ENCODE measurements at regions not wholly inside any gene's neighbourhood (a gene's known extent, or its start where the extent isn't known, plus 50 kb on each side); places are given as distances from the start of the nearest gene placed in this dataset.

DNA sequence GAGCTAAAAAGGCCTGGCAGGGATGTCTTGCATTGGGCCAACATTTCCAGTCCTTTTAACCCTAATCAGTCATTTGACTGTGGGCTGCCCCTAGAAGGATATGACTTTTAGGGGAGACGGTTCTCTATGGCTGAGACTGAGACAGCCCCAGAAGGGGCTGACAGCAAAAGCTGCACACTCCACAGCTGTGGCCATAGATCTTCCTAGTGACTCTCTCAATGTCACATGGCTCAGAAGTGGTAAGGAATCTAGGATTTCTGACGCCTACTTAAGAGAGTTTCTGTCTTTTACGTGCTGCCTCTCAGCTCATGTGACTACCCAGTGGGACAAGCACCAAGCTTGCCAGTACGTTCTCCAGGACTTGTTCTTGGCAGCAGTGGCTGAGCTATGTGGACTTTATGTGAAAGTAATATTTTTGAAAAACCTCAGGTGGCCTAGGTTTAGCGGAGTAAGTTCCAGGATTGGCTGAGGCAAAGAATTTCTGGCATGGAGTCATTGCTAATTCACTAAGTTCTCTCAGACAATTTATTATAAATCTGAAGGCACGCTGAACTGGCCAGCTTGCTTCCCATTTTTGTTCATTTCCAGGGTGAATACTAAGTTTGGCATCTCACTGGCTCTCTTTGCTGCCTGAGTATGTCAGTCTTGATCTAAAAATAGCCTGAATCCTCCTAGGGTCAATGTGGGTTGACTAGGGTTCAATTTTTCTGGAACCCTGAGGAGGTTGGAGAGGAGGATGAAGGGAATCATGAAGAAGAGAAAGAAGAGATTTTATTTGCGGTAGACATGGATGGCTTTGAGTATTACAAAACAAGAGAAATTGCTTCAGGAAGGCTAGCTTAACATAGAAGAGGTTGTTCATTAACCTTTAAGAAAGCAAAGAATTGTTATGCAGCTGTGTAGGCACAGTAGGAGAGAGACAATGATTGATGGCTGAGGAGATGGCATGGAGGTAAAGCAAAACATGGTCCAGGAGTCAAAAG is 271.8 kb downstream of the AEBP2 start:
- peak; percentile 18 for DNase-seq (ENCODE audit: low read depth, low spot score)

GRCh38 chr12:19712041-19712440 is 272.7 kb downstream of the AEBP2 start:
- DNase-seq (ENCODE audit: low read depth, low spot score), result no peak

GRCh38 chr12:19718401-19718800 is 279.1 kb downstream of the AEBP2 start:
- no peak for DNase-seq (ENCODE audit: low read depth, low spot score)

GRCh38 chr12:19719672-19720071 is 280.4 kb downstream of the AEBP2 start:
- DNase-seq (ENCODE audit: low read depth, low spot score), result no peak

- DNase-seq (ENCODE audit: low read depth, low spot score), result no peak
Measured at GRCh38 chr12:19726122-19726521, 286.8 kb downstream of the AEBP2 start.

- DNase-seq (ENCODE audit: low read depth, low spot score), result no peak
Measured at GRCh38 chr12:19726592-19726991, 287.3 kb downstream of the AEBP2 start.

GRCh38 chr12:19737019-19737418 is 297.7 kb downstream of the AEBP2 start:
- DNase-seq (ENCODE audit: low read depth, low spot score), result no peak

GRCh38 chr12:19739195-19739776 is 300.0 kb downstream of the AEBP2 start:
- no peak for DNase-seq (ENCODE audit: low read depth, low spot score)

GRCh38 chr12:19740472-19741131 is 301.3 kb downstream of the AEBP2 start:
- no peak for DNase-seq (ENCODE audit: low read depth, low spot score)

DNA sequence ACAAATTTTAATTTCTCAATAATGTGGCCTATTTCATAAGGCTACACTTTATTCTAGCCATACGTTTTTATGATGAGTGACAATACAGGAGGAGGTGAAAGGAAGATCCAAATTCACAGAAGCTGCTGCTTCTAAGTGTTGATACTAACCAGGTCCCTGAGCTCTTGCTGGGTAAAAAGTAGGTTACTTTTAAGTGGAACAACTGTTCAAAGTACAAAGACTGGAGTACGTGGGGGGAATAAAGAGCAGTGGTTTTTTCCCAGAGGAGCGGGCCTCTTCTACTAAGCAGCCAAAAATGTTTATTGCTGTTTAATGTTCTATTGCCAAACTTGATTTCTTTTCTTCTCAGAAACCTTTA is 301.8 kb downstream of the AEBP2 start:
- DNase-seq (ENCODE audit: low read depth, low spot score), result no peak

DNA sequence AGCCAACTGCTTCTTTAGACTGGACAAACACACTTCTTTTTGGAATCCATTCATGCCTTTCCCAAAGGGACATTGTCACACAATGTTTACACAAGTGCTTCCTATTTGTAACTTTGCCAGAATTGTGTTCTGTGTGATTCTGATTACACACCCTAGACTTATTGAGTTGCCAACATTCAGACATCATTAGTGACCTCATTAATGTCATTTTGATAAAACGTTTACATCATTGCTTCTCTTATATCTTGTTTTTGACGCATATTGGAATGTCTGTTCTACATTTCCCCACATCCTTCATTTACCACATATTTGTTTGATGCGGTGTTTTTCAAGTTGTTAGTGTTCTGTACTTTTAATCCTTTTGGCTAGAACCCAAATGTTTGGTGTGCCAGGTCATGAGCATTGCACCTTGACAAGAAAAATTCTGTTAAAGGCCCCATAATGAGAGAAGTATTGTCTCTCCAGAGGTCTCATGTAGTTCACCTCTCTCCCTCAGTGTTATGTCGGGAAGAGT is 305.5 kb downstream of the AEBP2 start:
- DNase-seq (ENCODE audit: low read depth, low spot score), result no peak

DNA sequence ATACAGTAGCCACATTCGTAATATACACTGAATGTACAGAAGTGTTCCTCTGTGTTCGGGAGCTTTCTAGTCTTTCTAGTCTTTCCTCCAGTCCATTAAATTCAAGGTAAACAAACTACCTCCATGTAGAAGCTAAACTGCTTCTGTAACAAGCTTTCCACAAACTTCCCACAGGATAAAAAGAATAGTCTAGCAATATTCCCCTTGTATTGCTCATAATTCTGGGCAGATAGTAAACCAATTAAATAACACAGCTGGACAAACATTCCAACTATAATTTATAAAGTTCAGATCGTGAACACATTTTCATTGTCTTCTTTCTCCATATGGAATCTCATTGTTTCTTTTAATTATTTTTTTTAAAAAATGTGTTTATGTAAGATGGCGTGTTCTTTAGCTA is 307.2 kb downstream of the AEBP2 start:
- DNase-seq (ENCODE audit: low read depth, low spot score), result no peak

DNA sequence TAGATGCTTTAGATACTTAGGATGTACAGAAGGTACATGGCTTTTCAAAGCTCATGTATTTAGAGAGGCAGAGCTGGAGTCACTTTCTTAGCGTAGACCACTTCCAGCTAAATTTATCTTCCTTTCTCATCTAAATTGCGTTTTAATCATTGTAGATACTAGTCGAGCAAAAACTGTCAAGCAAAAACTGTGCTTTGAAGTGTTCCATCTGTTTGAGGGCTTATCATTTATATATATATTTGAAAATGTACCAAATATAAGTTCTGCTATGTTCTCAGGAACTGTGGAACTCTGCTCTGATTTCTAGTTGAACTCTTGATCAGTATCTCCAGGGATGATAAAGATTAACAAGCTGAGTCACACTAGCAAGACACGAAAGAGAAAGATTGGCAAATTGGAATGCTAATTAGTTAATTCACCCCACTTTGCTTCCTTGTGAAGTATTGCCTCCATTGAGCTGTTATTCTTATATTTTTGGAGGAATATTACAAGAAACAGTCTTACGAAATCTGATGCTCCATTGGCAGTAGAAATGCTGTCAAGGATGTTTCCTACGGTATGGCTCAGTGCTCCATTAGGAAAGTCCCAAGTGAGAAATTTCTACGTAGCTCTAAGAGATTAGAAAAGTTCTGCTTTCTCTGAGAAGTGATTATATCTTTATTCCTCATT is 310.7 kb downstream of the AEBP2 start:
- DNase-seq (ENCODE audit: low read depth, low spot score), result no peak

DNA sequence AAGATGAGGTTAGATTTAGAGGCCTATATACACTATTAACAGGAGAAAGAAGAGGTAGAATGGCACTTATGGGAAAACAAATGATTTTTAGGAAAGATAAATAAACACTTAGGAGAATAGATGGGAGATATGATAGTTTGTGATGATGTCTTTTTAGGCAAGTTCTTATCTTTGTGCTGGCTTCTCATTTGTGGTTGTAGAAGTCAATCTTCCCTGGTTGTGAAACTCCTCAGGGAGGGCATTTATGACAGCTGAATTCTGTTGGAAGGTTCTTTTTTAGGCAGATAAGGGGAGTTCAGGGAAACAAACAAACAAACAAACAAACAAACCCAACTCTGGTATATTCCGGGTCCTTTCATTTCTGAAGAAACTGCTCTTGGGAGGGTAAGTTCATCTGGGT is 311.8 kb downstream of the AEBP2 start:
- no peak for DNase-seq (ENCODE audit: low read depth, low spot score)

- no peak for DNase-seq (ENCODE audit: low read depth, low spot score)
Measured at GRCh38 chr12:19752712-19753111, 313.4 kb downstream of the AEBP2 start.

- DNase-seq (ENCODE audit: low read depth, low spot score), result no peak
Measured at GRCh38 chr12:19755136-19755535, 315.8 kb downstream of the AEBP2 start.

- DNase-seq (ENCODE audit: low read depth, low spot score), result no peak
Measured at GRCh38 chr12:19757317-19757877, 318.1 kb downstream of the AEBP2 start.

DNA sequence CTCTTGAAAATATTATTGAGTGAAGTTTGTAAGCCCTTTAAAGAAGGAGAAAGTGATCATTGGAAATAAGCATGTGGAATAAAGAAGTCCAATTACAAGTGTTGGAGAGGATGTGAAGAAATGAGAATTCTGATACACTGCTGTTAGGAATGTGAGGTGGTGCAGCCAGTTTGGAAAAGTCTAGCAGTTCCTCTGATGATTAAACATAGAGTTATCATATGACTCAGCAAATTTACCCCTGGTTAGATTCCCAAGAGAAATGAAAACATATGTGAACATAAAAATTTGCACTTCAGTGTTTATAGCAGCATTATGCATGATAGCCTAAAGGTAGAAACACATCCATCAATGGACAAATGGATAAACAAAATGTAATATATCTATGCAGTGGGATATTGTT is 319.9 kb downstream of the AEBP2 start:
- no peak for DNase-seq (ENCODE audit: low read depth, low spot score)

- DNase-seq (ENCODE audit: low read depth, low spot score), result no peak
Measured at GRCh38 chr12:19760611-19761010, 321.3 kb downstream of the AEBP2 start.

DNA sequence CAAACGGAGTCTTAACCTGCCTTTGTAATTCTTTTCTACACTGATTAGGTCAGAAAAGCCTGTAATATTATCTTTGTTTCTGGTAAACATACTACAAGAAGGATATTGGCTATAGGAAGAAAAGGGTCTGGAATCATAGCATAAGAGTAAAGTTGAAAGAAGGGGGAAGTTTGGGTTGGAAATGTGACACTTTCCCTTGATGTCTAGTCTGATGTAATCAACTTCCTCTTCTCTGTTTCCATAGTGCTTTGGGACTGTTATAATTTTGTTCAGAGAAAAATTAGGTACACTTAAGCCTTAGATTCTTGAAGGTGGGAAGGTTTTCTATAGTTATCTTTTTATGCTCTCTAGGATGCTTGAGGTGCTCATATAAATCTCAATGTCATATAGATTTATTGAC is 322.2 kb downstream of the AEBP2 start:
- DNase-seq (ENCODE audit: low read depth, low spot score), result no peak

GRCh38 chr12:19763488-19763887 is 324.2 kb downstream of the AEBP2 start:
- no peak for DNase-seq (ENCODE audit: low read depth, low spot score)

- no peak for DNase-seq (ENCODE audit: low read depth, low spot score)
Measured at GRCh38 chr12:19764408-19764807, 325.1 kb downstream of the AEBP2 start.

Measured in ELF-1 (cell line).